HCT116 (cell line): ENCODE measurements at regions not wholly inside any gene's neighbourhood (a gene's known extent, or its start where the extent isn't known, plus 50 kb on each side); places are given as distances from the start of the nearest gene placed in this dataset.

Experiments
- CTCF ChIP-seq, 3 experiments: fragments of 200-600 bp in 1 of 3; sonication (generic) in 1 of 3; IDR thresholded peaks in 2 of 3; conservative IDR thresholded peaks in 1 of 3; 2 replicates each; pipeline ENCODE4 v1.5.1; 2012 to 2017; ENCODE audit warnings: low read depth in 2 of 3, low read length in 2 of 3, antibody characterized with exemption in 1 of 3, borderline replicate concordance in 1 of 3, control low read depth in 1 of 3, mild to moderate bottlenecking in 1 of 3, mixed read lengths in 1 of 3, mixed run types in 1 of 3, moderate library complexity in 1 of 3; ENCODE audit not compliant: insufficient read depth in 1 of 3
- YY1 ChIP-seq: IDR thresholded peaks from 2 replicates; pipeline ENCODE4 v1.6.1; 2011; ENCODE audit warnings: low read length, low read depth, moderate library complexity, mild to moderate bottlenecking; ENCODE audit not compliant: insufficient replicate concordance; ENCODE audit errors: extremely low read depth

GRCh38 chr4:61086357-61086756 is 113.8 kb upstream of the ADGRL3 start:
- no peak for TF ChIP-seq CTCF (IDR thresholded peaks at IDR 0.05 in 2 of 3, conservative IDR thresholded peaks at IDR 0.05 in 1 of 3; ENCODE audit: borderline replicate concordance in 1 of 3, insufficient read depth in 1 of 3, low read depth in 2 of 3, low read length in 2 of 3)
- no peak for TF ChIP-seq YY1
